HCT116 (cell line): ENCODE measurements at regions not wholly inside any gene's neighbourhood (a gene's known extent, or its start where the extent isn't known, plus 50 kb on each side); places are given as distances from the start of the nearest gene placed in this dataset.

Source experiments
- ATAC-seq: fragments of 200-7000 bp; cut with Tn5 transposase; 2 replicates; pipeline ENCODE4 v1.9.1; 2020; ENCODE audit warnings: mild to moderate bottlenecking, moderate library complexity
- BruUV-seq: library from RNA; stranded (reverse); fragments of 400-500 nt; replicated peaks from 2 replicates; lab custom pipeline; 2021; lab: Mats Ljungman, UMichigan
- CTCF ChIA-PET: fragments of 300-600 bp; sonication (Branson Sonifier 250); formaldehyde crosslinking; loops from one replicate; lab custom pipeline; 2021; ENCODE audit warnings: antibody characterized with exemption; lab: Charles Lee
- POLR2A ChIA-PET: fragments of 300-600, 350-600 bp; sonication (Branson Sonifier 250); formaldehyde crosslinking; loops from one replicate; lab custom pipeline; 2021; ENCODE audit warnings: antibody characterized with exemption; lab: Charles Lee
- RAD21 ChIA-PET, 2 experiments: fragments of 300-600 bp; sonication (Branson Sonifier 250); formaldehyde crosslinking; loops; one replicate each; lab custom pipeline; 2023; ENCODE audit warnings: low total read pairs in 2 of 2; ENCODE audit not compliant: uncharacterized antibody in 2 of 2, unreplicated experiment in 2 of 2, low non-redundant PET in 1 of 2; lab: Charles Lee
- DNase-seq: peaks from one replicate; pipeline ENCODE4 v3.0.0-alpha.2; 2010; ENCODE audit warnings: low read depth, low spot score
- H2AFZ ChIP-seq: fragments of 200-600 bp; shearing (Covaris generic), sonication (generic); 2 replicates; pipeline ENCODE4 v1.6.1; 2017; ENCODE audit warnings: low read depth, mixed run types, mixed read lengths, antibody characterized with exemption, low read length; ENCODE audit not compliant: poor library complexity, severe bottlenecking
- H3K27ac ChIP-seq: 2 replicates; pipeline ENCODE4 v1.5.1; 2012; ENCODE audit warnings: low read depth, low read length
- H3K27me3 ChIP-seq: fragments of 200-600 bp; sonication (generic); 2 replicates; pipeline ENCODE4 v1.6.1; 2016; ENCODE audit warnings: mixed run types, low read length, mixed read lengths; ENCODE audit not compliant: insufficient read depth
- H3K36me3 ChIP-seq, 2 experiments: fragments of 200-500 bp in 1 of 2; fragments of 200-600 bp in 1 of 2; sonication (Bioruptor generic) in 1 of 2; sonication (generic) in 1 of 2; 2 replicates each; pipeline versions ENCODE4 v1.5.1 to v1.6.1; 2014 to 2016; ENCODE audit warnings: low read length in 2 of 2, inconsistent platforms in 1 of 2, mixed read lengths in 1 of 2, mixed run types in 1 of 2; ENCODE audit not compliant: insufficient read depth in 2 of 2, control insufficient read depth in 1 of 2
- H3K4me1 ChIP-seq, 2 experiments: fragments of 200-600 bp in 1 of 2; sonication (generic) in 1 of 2; 2 replicates each; pipeline versions ENCODE4 v1.5.1 to v1.6.1; 2012 to 2017; ENCODE audit warnings: low read length in 2 of 2, inconsistent platforms in 1 of 2, mild to moderate bottlenecking in 1 of 2, mixed read lengths in 1 of 2, mixed run types in 1 of 2, moderate library complexity in 1 of 2; ENCODE audit not compliant: insufficient read depth in 2 of 2, control insufficient read depth in 1 of 2
- H3K4me2 ChIP-seq: fragments of 200-600 bp; sonication (generic); 2 replicates; pipeline ENCODE4 v1.6.1; 2017; ENCODE audit warnings: mixed run types, low read length, mixed read lengths
- H3K4me3 ChIP-seq, 2 experiments: fragments of 200-600 bp in 1 of 2; sonication (generic) in 1 of 2; replicated peaks in 1 of 2; 2 replicates each; pipeline ENCODE4 v1.5.1; 2011 to 2016; ENCODE audit warnings: low read length in 2 of 2, control low read depth in 1 of 2, low read depth in 1 of 2, mild to moderate bottlenecking in 1 of 2, mixed read lengths in 1 of 2, mixed run types in 1 of 2
- H3K79me2 ChIP-seq: fragments of 200-600 bp; sonication (generic); 2 replicates; pipeline ENCODE4 v1.6.1; 2017; ENCODE audit warnings: mild to moderate bottlenecking, mixed run types, low read length, moderate library complexity, mixed read lengths; ENCODE audit not compliant: insufficient read depth
- H3K9ac ChIP-seq: fragments of 200-600 bp; sonication (generic); 2 replicates; pipeline ENCODE4 v1.6.1; 2016; ENCODE audit warnings: low read length, mixed read lengths
- H3K9me2 ChIP-seq: fragments of 200-600 bp; sonication (generic), shearing (Covaris generic); 2 replicates; pipeline ENCODE4 v1.6.1; 2017; ENCODE audit warnings: mixed run types, mild to moderate bottlenecking, moderate library complexity; ENCODE audit not compliant: insufficient read depth
- H3K9me3 ChIP-seq, 2 experiments: fragments of 200-500 bp in 1 of 2; fragments of 200-600 bp in 1 of 2; sonication (Bioruptor generic) in 1 of 2; sonication (generic) in 1 of 2; 2 replicates each; pipeline ENCODE4 v1.6.1; 2014 to 2017; ENCODE audit warnings: low read length in 2 of 2, mixed read lengths in 2 of 2, inconsistent platforms in 1 of 2, low read depth in 1 of 2, mild to moderate bottlenecking in 1 of 2, mixed run types in 1 of 2, moderate library complexity in 1 of 2; ENCODE audit not compliant: control insufficient read depth in 1 of 2, insufficient read depth in 1 of 2
- H4K20me1 ChIP-seq: fragments of 200-600 bp; sonication (generic), shearing (Covaris generic); 2 replicates; pipeline ENCODE4 v1.6.1; 2017; ENCODE audit warnings: mixed run types, mild to moderate bottlenecking, moderate library complexity; ENCODE audit not compliant: insufficient read depth
- CEBPB ChIP-seq: IDR thresholded peaks from 2 replicates; pipeline ENCODE4 v1.6.1; 2012; ENCODE audit warnings: low read depth
- CTCF ChIP-seq, 3 experiments: fragments of 200-600 bp in 1 of 3; sonication (generic) in 1 of 3; IDR thresholded peaks in 2 of 3; conservative IDR thresholded peaks in 1 of 3; 2 replicates each; pipeline ENCODE4 v1.5.1; 2012 to 2017; ENCODE audit warnings: low read depth in 2 of 3, low read length in 2 of 3, antibody characterized with exemption in 1 of 3, borderline replicate concordance in 1 of 3, control low read depth in 1 of 3, mild to moderate bottlenecking in 1 of 3, mixed read lengths in 1 of 3, mixed run types in 1 of 3, moderate library complexity in 1 of 3; ENCODE audit not compliant: insufficient read depth in 1 of 3
- EGR1 ChIP-seq: IDR thresholded peaks from 2 replicates; pipeline ENCODE4 v1.6.1; 2012; ENCODE audit warnings: low read depth
- EZH2phosphoT487 ChIP-seq: fragments of 200-600 bp; IDR thresholded peaks from 2 replicates; pipeline ENCODE4 v1.6.1; 2018; ENCODE audit warnings: antibody characterized with exemption, borderline replicate concordance
- FOSL1 ChIP-seq: IDR thresholded peaks from 2 replicates; pipeline ENCODE4 v1.6.1; 2012; ENCODE audit warnings: low read depth
- MAX ChIP-seq: IDR thresholded peaks from 2 replicates; pipeline ENCODE4 v1.6.1; 2012
- POLR2A ChIP-seq: IDR thresholded peaks from 2 replicates; pipeline ENCODE4 v1.7.0; 2011; ENCODE audit warnings: borderline replicate concordance; ENCODE audit not compliant: insufficient read depth, insufficient read length; ENCODE audit errors: extremely low read depth
- POLR2AphosphoS5 ChIP-seq: IDR thresholded peaks from 2 replicates; pipeline ENCODE4 v1.6.1; 2011; ENCODE audit warnings: mild to moderate bottlenecking, low read depth, low read length, moderate library complexity
- RAD21 ChIP-seq: IDR thresholded peaks from 2 replicates; pipeline ENCODE4 v1.6.1; 2012; ENCODE audit warnings: low read depth, mild to moderate bottlenecking
- SIN3A ChIP-seq: IDR thresholded peaks from 2 replicates; pipeline ENCODE4 v1.6.1; 2012; ENCODE audit warnings: low read depth
- SP1 ChIP-seq: IDR thresholded peaks from 2 replicates; pipeline ENCODE4 v1.6.1; 2012; ENCODE audit warnings: low read depth
- SRF ChIP-seq: IDR thresholded peaks from 2 replicates; pipeline ENCODE4 v1.6.1; 2012; ENCODE audit warnings: low read depth
- TCF7L2 ChIP-seq: IDR thresholded peaks from 2 replicates; pipeline ENCODE4 v1.7.0; 2011; ENCODE audit warnings: borderline replicate concordance, inconsistent platforms; ENCODE audit not compliant: insufficient read depth, insufficient read length; ENCODE audit errors: extremely low read depth
- ZBTB33 ChIP-seq: IDR thresholded peaks from 2 replicates; pipeline ENCODE4 v1.6.1; 2011; ENCODE audit warnings: mild to moderate bottlenecking, low read length, moderate library complexity; ENCODE audit not compliant: insufficient replicate concordance; ENCODE audit errors: extremely low read depth
- ZFX ChIP-seq: fragments of 450-650 bp; IDR thresholded peaks from 2 replicates; pipeline ENCODE4 v1.6.1; 2017
- ZNF274 ChIP-seq: fragments of 200-500 bp; sonication (Bioruptor generic); IDR thresholded peaks from 2 replicates; pipeline ENCODE4 v1.6.1; 2014; ENCODE audit warnings: mild to moderate bottlenecking, low read depth, low read length, inconsistent platforms
- intact Hi-C: fragments of 100-400 bp; cut with micrococcal nuclease; formaldehyde crosslinking; loops from 2 replicates; pipeline ENCODE4 v1.10.0; 2022
- TF ChIP-seq, protein P1 (sequence below): IDR thresholded peaks from 2 replicates; pipeline ENCODE4 v1.6.1; 2012; ENCODE audit warnings: low read depth
- TF ChIP-seq, protein P2 (sequence below): IDR thresholded peaks from 2 replicates; pipeline ENCODE4 v1.6.1; 2012

DNA sequence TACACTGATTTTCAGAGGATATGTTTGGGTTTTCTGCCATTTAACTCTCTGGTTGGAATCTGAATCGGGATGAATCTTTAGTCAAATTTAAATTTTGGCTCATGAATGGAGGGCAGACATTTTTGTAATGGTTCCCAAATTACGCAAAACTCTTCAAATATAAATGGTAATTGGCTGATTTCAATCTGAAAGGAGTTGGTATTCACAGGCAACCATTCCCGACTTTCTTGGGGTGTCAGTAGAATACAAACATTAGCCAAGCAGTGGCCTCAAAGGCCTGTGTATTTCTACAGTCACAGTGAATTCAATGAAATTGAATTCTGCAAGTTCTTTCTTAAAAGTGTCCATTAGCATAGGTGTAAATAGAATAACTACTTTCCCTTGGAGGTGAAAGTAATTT is 668.8 kb upstream of the PRKX start:
- Histone ChIP-seq H3K4me3 (no peak overlapping the region), H2AFZ (no peak overlapping the region), H3K79me2 (no peaks in the 10 kb centered on the region), H3K9ac (no peak overlapping the region)
- no TSS peak for BruUV-seq
- POLR2A ChIA-PET = no interaction called here
- no peak for DNase-seq
- TF ChIP-seq, protein P1, sequence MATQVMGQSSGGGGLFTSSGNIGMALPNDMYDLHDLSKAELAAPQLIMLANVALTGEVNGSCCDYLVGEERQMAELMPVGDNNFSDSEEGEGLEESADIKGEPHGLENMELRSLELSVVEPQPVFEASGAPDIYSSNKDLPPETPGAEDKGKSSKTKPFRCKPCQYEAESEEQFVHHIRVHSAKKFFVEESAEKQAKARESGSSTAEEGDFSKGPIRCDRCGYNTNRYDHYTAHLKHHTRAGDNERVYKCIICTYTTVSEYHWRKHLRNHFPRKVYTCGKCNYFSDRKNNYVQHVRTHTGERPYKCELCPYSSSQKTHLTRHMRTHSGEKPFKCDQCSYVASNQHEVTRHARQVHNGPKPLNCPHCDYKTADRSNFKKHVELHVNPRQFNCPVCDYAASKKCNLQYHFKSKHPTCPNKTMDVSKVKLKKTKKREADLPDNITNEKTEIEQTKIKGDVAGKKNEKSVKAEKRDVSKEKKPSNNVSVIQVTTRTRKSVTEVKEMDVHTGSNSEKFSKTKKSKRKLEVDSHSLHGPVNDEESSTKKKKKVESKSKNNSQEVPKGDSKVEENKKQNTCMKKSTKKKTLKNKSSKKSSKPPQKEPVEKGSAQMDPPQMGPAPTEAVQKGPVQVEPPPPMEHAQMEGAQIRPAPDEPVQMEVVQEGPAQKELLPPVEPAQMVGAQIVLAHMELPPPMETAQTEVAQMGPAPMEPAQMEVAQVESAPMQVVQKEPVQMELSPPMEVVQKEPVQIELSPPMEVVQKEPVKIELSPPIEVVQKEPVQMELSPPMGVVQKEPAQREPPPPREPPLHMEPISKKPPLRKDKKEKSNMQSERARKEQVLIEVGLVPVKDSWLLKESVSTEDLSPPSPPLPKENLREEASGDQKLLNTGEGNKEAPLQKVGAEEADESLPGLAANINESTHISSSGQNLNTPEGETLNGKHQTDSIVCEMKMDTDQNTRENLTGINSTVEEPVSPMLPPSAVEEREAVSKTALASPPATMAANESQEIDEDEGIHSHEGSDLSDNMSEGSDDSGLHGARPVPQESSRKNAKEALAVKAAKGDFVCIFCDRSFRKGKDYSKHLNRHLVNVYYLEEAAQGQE = no peak
- TF ChIP-seq TCF7L2 (no peak), RAD21 (no peak), ZBTB33 (no peak), CTCF (IDR thresholded peaks at IDR 0.05 in 2 of 3, conservative IDR thresholded peaks at IDR 0.05 in 1 of 3; ENCODE audit: borderline replicate concordance in 1 of 3, insufficient read depth in 1 of 3, low read depth in 2 of 3, low read length in 2 of 3) (no peak), SP1 (no peak), SRF (no peak), MAX (no peak), ZFX (no peak), SIN3A (no peak), ZNF274 (no peak), EGR1 (no peak), CEBPB (no peak), POLR2A (no peak), EZH2phosphoT487 (no peak), POLR2AphosphoS5 (no peak), FOSL1 (no peak)
- TF ChIP-seq, protein P2, sequence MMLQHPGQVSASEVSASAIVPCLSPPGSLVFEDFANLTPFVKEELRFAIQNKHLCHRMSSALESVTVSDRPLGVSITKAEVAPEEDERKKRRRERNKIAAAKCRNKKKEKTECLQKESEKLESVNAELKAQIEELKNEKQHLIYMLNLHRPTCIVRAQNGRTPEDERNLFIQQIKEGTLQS = no peak
- TF ChIP-seq, all 23 proteins: peak for 0
- H4K20me1 ChIP-seq = no peaks in the 10 kb centered on the region
- no peaks in the 10 kb centered on the region for H3K4me1 ChIP-seq
- no peak overlapping the region for H3K4me2 ChIP-seq
- no peak for ATAC-seq
- intact Hi-C loops = no loop called here
- H3K36me3 ChIP-seq = no peaks in the 10 kb centered on the region
- H3K9me3 ChIP-seq = no peaks in the 10 kb centered on the region
- H3K9me2 ChIP-seq = no peaks in the 10 kb centered on the region
- no peaks in the 10 kb centered on the region for H3K27me3 ChIP-seq
- no peak overlapping the region for H3K27ac ChIP-seq
- ChIA-PET RAD21 (no interaction called here), CTCF (no interaction called here)
